AG04450 (cell line): ENCODE measurements at regions not wholly inside any gene's neighbourhood (a gene's known extent, or its start where the extent isn't known, plus 50 kb on each side); places are given as distances from the start of the nearest gene placed in this dataset.

Source experiments
- CTCF ChIA-PET: fragments of 300-600, 350-600 bp; formaldehyde crosslinking; extraction: SDS; loops from one replicate; lab custom pipeline; 2022; ENCODE audit warnings: antibody characterized with exemption, inconsistent platforms; lab: Charles Lee
- POLR2A ChIA-PET: fragments of 350-600 bp; formaldehyde crosslinking; extraction: SDS; loops from one replicate; lab custom pipeline; 2021; ENCODE audit warnings: antibody characterized with exemption, inconsistent platforms; lab: Yijun Ruan, JAX
- DNase-seq: peaks from one replicate; pipeline ENCODE4 v3.0.0-alpha.2; 2011; ENCODE audit warnings: low read depth, low spot score
- H3K27ac ChIP-seq: one replicate; pipeline ENCODE4 v1.5.1; 2012; ENCODE audit warnings: low read depth, low read length, control low read depth
- H3K27me3 ChIP-seq: one replicate; pipeline ENCODE4 v1.6.0; 2012; ENCODE audit warnings: low read length; ENCODE audit not compliant: control insufficient read depth, insufficient read depth
- H3K4me3 ChIP-seq: 2 replicates; pipeline ENCODE4 v1.5.1; 2011; ENCODE audit warnings: mild to moderate bottlenecking, low read depth, low read length, control low read depth
- H3K9me3 ChIP-seq: 2 replicates; pipeline ENCODE4 v1.5.1; 2012; ENCODE audit warnings: low read length; ENCODE audit not compliant: control insufficient read depth, insufficient read depth
- CTCF ChIP-seq: IDR thresholded peaks from 2 replicates; pipeline ENCODE4 v1.5.1; 2011; ENCODE audit warnings: low read depth, low read length, control low read depth, inconsistent platforms

- no peaks in the 10 kb centered on the region for H3K27me3 ChIP-seq
- no peaks in the 10 kb centered on the region for H3K9me3 ChIP-seq
- no peak for DNase-seq
- ChIA-PET CTCF (no interaction called here), POLR2A (no interaction called here)
- no peak overlapping the region for H3K4me3 ChIP-seq
- no peak for TF ChIP-seq CTCF
- no peak overlapping the region for H3K27ac ChIP-seq
These were observed 111.4 kb upstream of the SPRY2 start for GRCh38 chr13:80452279-80452678.

- CTCF ChIA-PET: no interaction called here
- no peak overlapping the region for H3K4me3 ChIP-seq
- no peak for DNase-seq
- no peaks in the 10 kb centered on the region for H3K27me3 ChIP-seq
- H3K27ac ChIP-seq: no peak overlapping the region
- POLR2A ChIA-PET: no interaction called here
- H3K9me3 ChIP-seq: no peaks in the 10 kb centered on the region
- TF ChIP-seq CTCF: no peak
These were observed 110.7 kb upstream of the SPRY2 start for GRCh38 chr13:80451641-80452040.

GRCh38 chr13:80450386-80450785 lies 109.5 kb upstream of the SPRY2 start:
- CTCF ChIA-PET: no interaction called here
- no peak for DNase-seq
- Histone ChIP-seq H3K4me3 (no peak overlapping the region), H3K27ac (no peak overlapping the region), H3K9me3 (no peaks in the 10 kb centered on the region), H3K27me3 (no peaks in the 10 kb centered on the region)
- no peak for TF ChIP-seq CTCF
- POLR2A ChIA-PET: no interaction called here

- CTCF ChIA-PET: interaction anchor here (0.6 kb wide), 1 partner anchor 49 kb away, joined by 4 read pairs; no protein-coding TSS in a partner anchor
- Histone ChIP-seq H3K27me3 (no peaks in the 10 kb centered on the region), H3K27ac (no peak overlapping the region), H3K4me3 (no peak overlapping the region), H3K9me3 (no peaks in the 10 kb centered on the region)
- TF ChIP-seq CTCF: no peak
- POLR2A ChIA-PET: no interaction called here
- no peak for DNase-seq
These were observed 107.8 kb upstream of the SPRY2 start for GRCh38 chr13:80448725-80449124.

- ChIA-PET POLR2A (no interaction called here), CTCF (no interaction called here)
- no peaks in the 10 kb centered on the region for H3K27me3 ChIP-seq
These were observed 106.8 kb upstream of the SPRY2 start for GRCh38 chr13:80447747-80448146.

More at GRCh38 chr13:80447747-80448146, 106.8 kb upstream of the SPRY2 start:
- H3K27ac ChIP-seq: no peak overlapping the region
- no peak for TF ChIP-seq CTCF
- no peaks in the 10 kb centered on the region for H3K9me3 ChIP-seq
- H3K4me3 ChIP-seq: no peak overlapping the region
- DNase-seq: no peak
